PC-9 (cell line): ENCODE measurements at regions not wholly inside any gene's neighbourhood (a gene's known extent, or its start where the extent isn't known, plus 50 kb on each side); places are given as distances from the start of the nearest gene placed in this dataset.
"Not testable (repeated sequence)": the region's sequence is repeated elsewhere in the genome, so short reads cannot be mapped to it uniquely, and the experiment has no call there.

ENCODE experiments used
- BruUV-seq: library from RNA; stranded (reverse); fragments of 400-500 nt; replicated peaks from 2 replicates; lab custom pipeline; 2021; lab: Mats Ljungman, UMichigan
- CTCF ChIA-PET: fragments of 300-600 bp; sonication (Branson Sonifier 250); formaldehyde crosslinking; loops from one replicate; lab custom pipeline; 2022; ENCODE audit warnings: antibody characterized with exemption; lab: Charles Lee
- POLR2A ChIA-PET: fragments of 300-600 bp; sonication (Branson Sonifier 250); formaldehyde crosslinking; loops from one replicate; lab custom pipeline; 2022; ENCODE audit warnings: antibody characterized with exemption; ENCODE audit not compliant: unreplicated experiment; lab: Charles Lee
- DNase-seq, 2 experiments: peaks; one replicate each; pipeline versions ENCODE4 v3.0.0 to v3.0.0-alpha.2; 2015 to 2022; ENCODE audit warnings: mixed read lengths in 1 of 2
- H2AFZ ChIP-seq: fragments of 200-600 bp; sonication (generic); 2 replicates; pipeline ENCODE4 v1.8.1; 2017; ENCODE audit warnings: antibody characterized with exemption
- H3F3A ChIP-seq: fragments of 200-600 bp; sonication (generic); 2 replicates; pipeline ENCODE4 v1.8.1; 2017; ENCODE audit warnings: antibody characterized with exemption, mild to moderate bottlenecking, low read depth; ENCODE audit not compliant: insufficient read depth
- H3K27ac ChIP-seq: fragments of 200-600 bp; sonication (generic); 2 replicates; pipeline ENCODE4 v1.6.1; 2016; ENCODE audit warnings: mixed run types
- H3K27me3 ChIP-seq: fragments of 200-600 bp; sonication (generic); 2 replicates; pipeline ENCODE4 v1.6.1; 2016; ENCODE audit warnings: low read depth, mixed run types; ENCODE audit not compliant: insufficient read depth
- H3K36me3 ChIP-seq: fragments of 200-600 bp; sonication (generic); 2 replicates; pipeline ENCODE4 v1.6.1; 2016; ENCODE audit warnings: low read depth, mixed run types
- H3K4me1 ChIP-seq: fragments of 200-600 bp; sonication (generic); replicated peaks from 2 replicates; pipeline ENCODE4 v1.6.1; 2016; ENCODE audit warnings: mixed run types; ENCODE audit not compliant: insufficient read depth
- H3K4me2 ChIP-seq: fragments of 200-600 bp; sonication (generic); 2 replicates; pipeline ENCODE4 v1.6.1; 2017; ENCODE audit warnings: mixed run types
- H3K4me3 ChIP-seq: fragments of 200-600 bp; sonication (generic); 2 replicates; pipeline ENCODE4 v1.6.1; 2016; ENCODE audit warnings: mixed run types
- H3K79me2 ChIP-seq: fragments of 200-600 bp; sonication (generic); 2 replicates; pipeline ENCODE4 v1.6.1; 2017; ENCODE audit warnings: low read depth, mixed run types
- H3K9me2 ChIP-seq: fragments of 200-600 bp; sonication (generic); 2 replicates; pipeline ENCODE4 v1.8.1; 2017; ENCODE audit warnings: mild to moderate bottlenecking; ENCODE audit not compliant: insufficient read depth
- H3K9me3 ChIP-seq: fragments of 200-600 bp; sonication (generic); 2 replicates; pipeline ENCODE4 v1.8.1; 2016; ENCODE audit warnings: low read depth; ENCODE audit not compliant: insufficient read depth
- H4K20me1 ChIP-seq: fragments of 200-600 bp; sonication (generic); 2 replicates; pipeline ENCODE4 v1.8.1; 2017; ENCODE audit not compliant: insufficient read depth
- CTCF ChIP-seq: fragments of 200-600 bp; sonication (generic); conservative IDR thresholded peaks from 2 replicates; pipeline ENCODE4 v1.6.1; 2017; ENCODE audit warnings: mixed run types, antibody characterized with exemption, mild to moderate bottlenecking, moderate library complexity
- EZH2 ChIP-seq: fragments of 200-600 bp; sonication (generic); IDR thresholded peaks from 2 replicates; pipeline ENCODE4 v1.8.0; 2017; ENCODE audit warnings: antibody characterized with exemption, low read depth
- intact Hi-C: fragments of 100-400 bp; cut with micrococcal nuclease; formaldehyde crosslinking; loops from one replicate; pipeline ENCODE4 v1.10.0; 2022; ENCODE audit not compliant: unreplicated experiment

GRCh38 chr11:130679247-130679646 is 230.8 kb downstream of the ADAMTS15 start:
- H3K27ac ChIP-seq: no peak overlapping the region
- H3K79me2 ChIP-seq: no peaks in the 10 kb centered on the region
- H3K9me2 ChIP-seq: no peaks in the 10 kb centered on the region
- TF ChIP-seq EZH2 (no peak), CTCF (no peak)
- H3K4me3 ChIP-seq: no peak overlapping the region
- intact Hi-C loops: loop anchor here (10.0 kb wide), 2 partner anchors 106 to 146 kb away; no protein-coding TSS in a partner anchor
- H2AFZ ChIP-seq: no peak overlapping the region
- peaks cover 15% of the 10 kb centered on the region for H3K4me1 ChIP-seq
- no peaks in the 10 kb centered on the region for H3K27me3 ChIP-seq
- DNase-seq: no peak
- BruUV-seq: no TSS peak
- peaks cover 28% of the 10 kb centered on the region for H3K9me3 ChIP-seq
- ChIA-PET CTCF (no interaction called here), POLR2A (no interaction called here)
- H4K20me1 ChIP-seq: no peaks in the 10 kb centered on the region
- no peaks in the 10 kb centered on the region; the same call in 1 of the 2 replicates for H3K36me3 ChIP-seq
- H3K4me2 ChIP-seq: no peak overlapping the region
- no peaks in the 10 kb centered on the region for H3F3A ChIP-seq

- H3K36me3 ChIP-seq, H2AFZ ChIP-seq, H3K4me3 ChIP-seq, BruUV-seq, POLR2A ChIA-PET, H3F3A ChIP-seq, H3K9me2 ChIP-seq, intact Hi-C loops, H3K4me1 ChIP-seq, DNase-seq, CTCF ChIA-PET, H3K27me3 ChIP-seq, H3K4me2 ChIP-seq, H4K20me1 ChIP-seq, H3K79me2 ChIP-seq, H3K27ac ChIP-seq: not testable (repeated sequence)
- H3K9me3 ChIP-seq: peaks cover 33% of the 10 kb centered on the region
Observed at GRCh38 chr11:130682471-130682870, 233.8 kb downstream of the SNX19 start.

DNA sequence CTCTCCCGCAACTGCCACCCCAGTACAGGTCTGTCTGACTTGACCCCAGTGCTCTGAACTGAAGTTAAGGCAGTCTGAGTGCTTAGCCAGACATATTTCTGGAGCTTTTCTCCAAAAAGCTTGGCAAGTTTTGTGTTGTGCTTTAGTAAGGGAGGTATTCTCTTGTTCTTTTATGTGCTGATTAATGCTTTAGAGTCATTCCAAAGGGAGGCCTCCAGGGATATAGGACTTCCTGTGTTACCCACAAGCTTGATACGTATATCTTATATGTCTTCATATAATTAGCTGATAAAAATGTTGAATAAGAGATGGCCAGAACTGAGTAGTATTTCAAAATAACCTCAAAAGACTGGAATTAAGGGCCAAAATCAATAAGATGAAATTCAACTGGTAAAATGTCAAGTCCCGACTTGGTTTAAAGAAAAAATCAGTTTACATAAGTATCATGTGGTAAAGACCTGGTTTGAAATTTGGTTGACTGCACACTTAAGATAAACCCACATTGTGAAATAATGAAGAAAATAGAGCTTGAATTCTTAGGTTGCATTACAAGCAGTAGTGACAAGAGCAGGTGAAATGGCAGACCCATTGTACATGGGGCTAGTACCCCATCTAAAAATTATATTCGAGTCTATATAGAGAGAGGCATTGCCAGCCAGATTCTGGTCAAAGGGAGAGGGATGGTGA is 226.9 kb downstream of the SNX19 start:
- no peak overlapping the region for H3K4me2 ChIP-seq
- H3K4me1 ChIP-seq: no peaks in the 10 kb centered on the region
- ChIA-PET POLR2A (no interaction called here), CTCF (no interaction called here)
- H3K36me3 ChIP-seq: no peaks in the 10 kb centered on the region
- DNase-seq: no peak
- no peak for TF ChIP-seq EZH2
- no peak for TF ChIP-seq CTCF
- no TSS peak for BruUV-seq
- no peaks in the 10 kb centered on the region for H3F3A ChIP-seq
- H3K27me3 ChIP-seq: no peaks in the 10 kb centered on the region
- no peaks in the 10 kb centered on the region for H3K79me2 ChIP-seq
- H3K27ac ChIP-seq: no peak overlapping the region
- H3K9me3 ChIP-seq: peaks cover 6% of the 10 kb centered on the region
- no peaks in the 10 kb centered on the region; the same call in 1 of the 2 replicates for H3K9me2 ChIP-seq
- intact Hi-C loops: no loop called here
- no peaks in the 10 kb centered on the region for H4K20me1 ChIP-seq
- no peak overlapping the region for H2AFZ ChIP-seq
- H3K4me3 ChIP-seq: no peak overlapping the region

GRCh38 chr11:130691581-130691980 is 224.7 kb downstream of the SNX19 start:
- no peak for DNase-seq
- ChIA-PET CTCF (no interaction called here), POLR2A (no interaction called here)
- no peaks in the 10 kb centered on the region for H3F3A ChIP-seq
- no peak overlapping the region for H3K4me2 ChIP-seq
- no peaks in the 10 kb centered on the region for H3K27me3 ChIP-seq
- no peak overlapping the region for H2AFZ ChIP-seq
- TF ChIP-seq CTCF (no peak), EZH2 (no peak)
- H3K4me1 ChIP-seq: no peaks in the 10 kb centered on the region
- BruUV-seq: no TSS peak
- intact Hi-C loops: no loop called here
- no peaks in the 10 kb centered on the region for H4K20me1 ChIP-seq
- H3K9me2 ChIP-seq: no peaks in the 10 kb centered on the region; the same call in 1 of the 2 replicates
- H3K36me3 ChIP-seq: no peaks in the 10 kb centered on the region
- no peak overlapping the region for H3K27ac ChIP-seq
- no peaks in the 10 kb centered on the region for H3K9me3 ChIP-seq
- no peaks in the 10 kb centered on the region for H3K79me2 ChIP-seq
- H3K4me3 ChIP-seq: no peak overlapping the region
